ENCODE measurements at regions not wholly inside any gene's neighbourhood (a gene's known extent, or its start where the extent isn't known, plus 50 kb on each side); places are given as distances from the start of the nearest gene placed in this dataset.

DNA sequence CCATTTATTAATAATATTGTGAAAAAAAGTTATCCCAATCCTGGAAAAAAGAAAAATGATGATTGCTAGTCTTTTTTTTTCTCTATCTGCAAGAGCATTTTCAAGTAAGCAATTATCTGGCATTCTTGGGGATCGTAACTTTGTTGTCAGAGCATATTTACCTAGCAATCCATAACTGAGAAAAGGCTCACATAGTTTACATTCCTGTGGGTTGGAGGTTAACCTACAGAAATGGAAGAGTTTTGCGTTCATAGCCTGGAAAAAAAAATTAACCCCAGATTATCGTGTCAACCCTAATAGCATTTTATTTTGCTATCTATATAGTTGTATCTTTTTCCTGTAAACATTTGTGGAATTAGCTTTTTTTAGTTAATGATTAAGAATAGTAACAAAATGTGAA is 292.3 kb downstream of the DAD1 start:
- no peaks in the 10 kb centered on the region for H3K36me3 ChIP-seq (ENCODE audit: low read depth, missing control alignments)
- WGBS, 2 donors = 45 to 63% methylated on average over 3 of the region's 3 CpGs
- intact Hi-C loops (cut with DNase I; ENCODE audit: low total_unique reads) = no loop called here
- H3K4me3 ChIP-seq = no peak overlapping the region
- no peak for DNase-seq
- no peaks in the 10 kb centered on the region for H3K4me1 ChIP-seq
- H3K9me3 ChIP-seq = no peaks in the 10 kb centered on the region
- no peaks in the 10 kb centered on the region for H3K27me3 ChIP-seq
- no peak for TF ChIP-seq POLR2A (IDR thresholded peaks at IDR 0.05)
- TF ChIP-seq, protein P1, sequence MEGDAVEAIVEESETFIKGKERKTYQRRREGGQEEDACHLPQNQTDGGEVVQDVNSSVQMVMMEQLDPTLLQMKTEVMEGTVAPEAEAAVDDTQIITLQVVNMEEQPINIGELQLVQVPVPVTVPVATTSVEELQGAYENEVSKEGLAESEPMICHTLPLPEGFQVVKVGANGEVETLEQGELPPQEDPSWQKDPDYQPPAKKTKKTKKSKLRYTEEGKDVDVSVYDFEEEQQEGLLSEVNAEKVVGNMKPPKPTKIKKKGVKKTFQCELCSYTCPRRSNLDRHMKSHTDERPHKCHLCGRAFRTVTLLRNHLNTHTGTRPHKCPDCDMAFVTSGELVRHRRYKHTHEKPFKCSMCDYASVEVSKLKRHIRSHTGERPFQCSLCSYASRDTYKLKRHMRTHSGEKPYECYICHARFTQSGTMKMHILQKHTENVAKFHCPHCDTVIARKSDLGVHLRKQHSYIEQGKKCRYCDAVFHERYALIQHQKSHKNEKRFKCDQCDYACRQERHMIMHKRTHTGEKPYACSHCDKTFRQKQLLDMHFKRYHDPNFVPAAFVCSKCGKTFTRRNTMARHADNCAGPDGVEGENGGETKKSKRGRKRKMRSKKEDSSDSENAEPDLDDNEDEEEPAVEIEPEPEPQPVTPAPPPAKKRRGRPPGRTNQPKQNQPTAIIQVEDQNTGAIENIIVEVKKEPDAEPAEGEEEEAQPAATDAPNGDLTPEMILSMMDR (IDR thresholded peaks at IDR 0.05) = no peak
- H3K27ac ChIP-seq = no peak overlapping the region

- H3K27me3 ChIP-seq = no peaks in the 10 kb centered on the region
- no peak overlapping the region for H3K27ac ChIP-seq
- DNase-seq = no peak
- TF ChIP-seq, protein P1 (IDR thresholded peaks at IDR 0.05) = no peak
- TF ChIP-seq POLR2A (IDR thresholded peaks at IDR 0.05) = no peak
- WGBS, 2 donors = 49% methylated on average over 7 of the region's 7 CpGs
- peak overlapping the region in 1 of 2 donors; percentile 6 for H3K4me3 ChIP-seq
- no peaks in the 10 kb centered on the region for H3K4me1 ChIP-seq
- intact Hi-C loops (cut with DNase I; ENCODE audit: low total_unique reads) = no loop called here
- H3K9me3 ChIP-seq = no peaks in the 10 kb centered on the region
- H3K36me3 ChIP-seq (ENCODE audit: low read depth, missing control alignments) = no peaks in the 10 kb centered on the region
Measured at GRCh38 chr14:22296088-22296487, 292.9 kb downstream of the DAD1 start.

GRCh38 chr14:22291406-22291805 is 297.6 kb downstream of the DAD1 start:
- intact Hi-C loops (cut with DNase I; ENCODE audit: low total_unique reads) = no loop called here
- H3K4me3 ChIP-seq = no peak overlapping the region
- H3K27ac ChIP-seq = no peak overlapping the region
- no peaks in the 10 kb centered on the region for H3K27me3 ChIP-seq
- no peak for TF ChIP-seq POLR2A (IDR thresholded peaks at IDR 0.05)
- TF ChIP-seq, protein P1 (IDR thresholded peaks at IDR 0.05) = no peak
- no peaks in the 10 kb centered on the region for H3K9me3 ChIP-seq
- H3K4me1 ChIP-seq = no peaks in the 10 kb centered on the region
- no peaks in the 10 kb centered on the region for H3K36me3 ChIP-seq (ENCODE audit: low read depth, missing control alignments)
- DNase-seq = no peak

DNA sequence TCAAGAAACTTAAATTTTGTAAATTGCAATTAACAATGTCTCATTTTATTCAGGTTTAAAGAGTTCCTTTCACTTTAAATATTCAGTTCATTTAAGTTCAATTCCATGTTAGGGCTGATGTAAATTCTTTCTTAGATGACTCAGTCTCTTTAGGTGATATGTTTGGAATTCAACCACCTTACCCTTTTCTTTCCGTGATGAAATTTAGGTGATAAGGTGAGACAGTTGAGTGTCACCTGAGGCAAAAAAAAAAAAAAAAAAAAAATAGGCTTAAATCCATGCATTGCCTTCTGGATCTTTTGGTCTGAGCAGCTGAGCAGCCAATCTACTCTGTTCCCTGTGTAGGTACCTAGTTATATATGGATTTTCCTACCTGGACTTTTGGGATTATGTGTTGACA is 299.5 kb downstream of the DAD1 start:
- no peak for TF ChIP-seq POLR2A (IDR thresholded peaks at IDR 0.05)
- TF ChIP-seq, protein P1 (IDR thresholded peaks at IDR 0.05) = no peak
- intact Hi-C loops (cut with DNase I; ENCODE audit: low total_unique reads) = no loop called here
- Histone ChIP-seq H3K4me3 (no peak overlapping the region), H3K27me3 (no peaks in the 10 kb centered on the region), H3K36me3 (ENCODE audit: low read depth, missing control alignments) (no peaks in the 10 kb centered on the region), H3K4me1 (no peaks in the 10 kb centered on the region), H3K27ac (no peak overlapping the region), H3K9me3 (no peaks in the 10 kb centered on the region)
- WGBS, 2 donors = 81 to 83% methylated on average over 1 of the region's 1 CpG
- DNase-seq = no peak

DNA sequence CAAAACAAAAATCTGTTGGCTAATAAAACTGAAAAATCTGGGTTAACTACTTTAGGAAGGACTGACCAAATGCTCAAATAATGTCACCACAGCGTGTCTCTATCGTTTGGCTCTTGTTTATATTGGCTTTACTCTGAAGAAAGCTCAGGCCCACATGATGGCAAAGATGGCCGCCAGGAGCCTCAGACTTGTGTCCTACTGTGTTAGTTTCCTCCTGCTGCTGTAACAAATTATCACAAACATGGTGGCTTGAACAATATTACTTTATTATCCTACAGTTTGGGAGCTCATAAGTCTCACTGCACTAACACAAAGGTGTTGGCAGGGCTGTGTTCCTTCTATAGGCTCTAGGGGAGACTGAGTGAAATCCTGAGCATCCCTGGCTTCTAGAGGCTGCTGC is 303.0 kb downstream of the DAD1 start:
- no peak for DNase-seq
- TF ChIP-seq, protein P1 (IDR thresholded peaks at IDR 0.05) = no peak
- TF ChIP-seq POLR2A (IDR thresholded peaks at IDR 0.05) = no peak
- Histone ChIP-seq H3K27me3 (no peaks in the 10 kb centered on the region), H3K36me3 (ENCODE audit: low read depth, missing control alignments) (no peaks in the 10 kb centered on the region), H3K27ac (no peak overlapping the region), H3K9me3 (no peaks in the 10 kb centered on the region), H3K4me3 (no peak overlapping the region), H3K4me1 (no peaks in the 10 kb centered on the region)
- 75 to 82% methylated on average over 3 of the region's 3 CpGs for WGBS, 2 donors
- intact Hi-C loops (cut with DNase I; ENCODE audit: low total_unique reads) = no loop called here
